ENCODE measurements at regions not wholly inside any gene's neighbourhood (a gene's known extent, or its start where the extent isn't known, plus 50 kb on each side); places are given as distances from the start of the nearest gene placed in this dataset.

- no peak for DNase-seq
Observed at GRCh38 chr7:19834566-19834965, 61.1 kb upstream of the TMEM196 start.

- no peak for DNase-seq
Observed at GRCh38 chr7:19830604-19831003, 57.2 kb upstream of the TMEM196 start.

All from hippocampal formation (tissue), 2 donors.